ENCODE measurements at regions not wholly inside any gene's neighbourhood (a gene's known extent, or its start where the extent isn't known, plus 50 kb on each side); places are given as distances from the start of the nearest gene placed in this dataset.
"Not testable (repeated sequence)": the region's sequence is repeated elsewhere in the genome, so short reads cannot be mapped to it uniquely, and the experiment has no call there.

DNA sequence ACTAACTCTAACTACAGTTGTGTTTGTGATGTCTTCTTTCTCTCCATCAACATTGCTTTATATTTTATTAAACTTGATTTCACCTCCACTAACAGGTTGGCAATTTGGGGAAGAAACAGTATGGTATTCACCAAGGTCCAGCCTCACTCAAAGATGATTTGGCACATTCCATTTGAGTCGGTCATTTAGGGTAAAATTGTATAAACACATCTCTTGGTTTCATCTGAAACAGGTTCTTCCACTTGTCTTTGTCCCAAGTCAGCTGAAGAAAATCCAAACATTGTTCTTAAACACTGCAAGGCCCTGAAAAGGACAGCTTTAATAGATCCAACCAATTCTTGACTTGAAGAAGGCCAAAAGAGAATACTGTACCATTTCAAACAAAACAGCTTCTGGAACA, 104.9 kb upstream of the NT5E start:
- FAIRE-seq: peak; percentile 32
- H3K27me3 ChIP-seq (ENCODE audit: insufficient read depth, low read length): no peaks in the 10 kb centered on the region

DNA sequence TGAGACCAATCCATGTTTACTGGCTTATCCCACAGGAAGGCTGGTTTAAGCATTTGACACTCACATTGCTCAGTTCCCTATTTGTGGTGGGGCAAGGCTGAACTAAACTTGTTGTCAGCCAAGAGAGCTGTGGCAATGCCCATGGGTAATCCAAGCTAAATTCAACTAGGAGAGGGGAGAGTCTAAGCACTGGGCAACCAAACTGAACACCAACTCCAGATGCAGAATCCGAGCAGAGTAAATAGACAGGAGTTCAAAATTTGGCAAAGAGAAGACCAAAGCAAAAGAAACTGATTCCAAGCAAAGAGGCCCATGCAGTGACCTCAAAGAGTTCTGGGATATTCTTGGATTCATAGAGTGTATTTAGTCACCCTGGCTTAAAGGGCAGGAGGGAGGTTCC, 106.5 kb upstream of the NT5E start:
- Histone ChIP-seq H3K4me3 (ENCODE audit: insufficient read depth, low read depth, low read length) (no peak overlapping the region), H3K9me3 (ENCODE audit: insufficient read depth, low read depth, low read length) (no peaks in the 10 kb centered on the region), H3K9ac (ENCODE audit: low read length) (no peak overlapping the region), H3K36me3 (ENCODE audit: insufficient read depth, low read length) (no peaks in the 10 kb centered on the region), H3K4me1 (ENCODE audit: insufficient read depth, low read length) (no peaks in the 10 kb centered on the region), H3K79me2 (ENCODE audit: insufficient read depth, low read length) (no peaks in the 10 kb centered on the region), H2AFZ (ENCODE audit: low read depth, low read length) (no peak overlapping the region), H3K27me3 (ENCODE audit: insufficient read depth, low read length) (peaks cover 2% of the 10 kb centered on the region), H4K20me1 (ENCODE audit: insufficient read depth, low read length) (no peaks in the 10 kb centered on the region), H3K27ac (ENCODE audit: low read depth, low read length) (no peak overlapping the region), H3K4me2 (ENCODE audit: low read length) (no peak overlapping the region)
- H3K27ac Mint-ChIP-seq (ENCODE audit: unreplicated experiment): no peak overlapping the region
- FAIRE-seq (no peak), DNase-seq (ENCODE audit: low read depth) (no peak)
- no peak overlapping the region for H3K4me3 Mint-ChIP-seq (ENCODE audit: unreplicated experiment)
- peaks cover 2% of the 10 kb centered on the region for H3K36me3 Mint-ChIP-seq (ENCODE audit: low read depth, unreplicated experiment)
- no peaks in the 10 kb centered on the region for H3K27me3 Mint-ChIP-seq (ENCODE audit: low read depth, unreplicated experiment)
- TF ChIP-seq EZH2 (IDR thresholded peaks at IDR 0.05; ENCODE audit: insufficient read depth, low read length): no peak
- TF ChIP-seq, protein P1, sequence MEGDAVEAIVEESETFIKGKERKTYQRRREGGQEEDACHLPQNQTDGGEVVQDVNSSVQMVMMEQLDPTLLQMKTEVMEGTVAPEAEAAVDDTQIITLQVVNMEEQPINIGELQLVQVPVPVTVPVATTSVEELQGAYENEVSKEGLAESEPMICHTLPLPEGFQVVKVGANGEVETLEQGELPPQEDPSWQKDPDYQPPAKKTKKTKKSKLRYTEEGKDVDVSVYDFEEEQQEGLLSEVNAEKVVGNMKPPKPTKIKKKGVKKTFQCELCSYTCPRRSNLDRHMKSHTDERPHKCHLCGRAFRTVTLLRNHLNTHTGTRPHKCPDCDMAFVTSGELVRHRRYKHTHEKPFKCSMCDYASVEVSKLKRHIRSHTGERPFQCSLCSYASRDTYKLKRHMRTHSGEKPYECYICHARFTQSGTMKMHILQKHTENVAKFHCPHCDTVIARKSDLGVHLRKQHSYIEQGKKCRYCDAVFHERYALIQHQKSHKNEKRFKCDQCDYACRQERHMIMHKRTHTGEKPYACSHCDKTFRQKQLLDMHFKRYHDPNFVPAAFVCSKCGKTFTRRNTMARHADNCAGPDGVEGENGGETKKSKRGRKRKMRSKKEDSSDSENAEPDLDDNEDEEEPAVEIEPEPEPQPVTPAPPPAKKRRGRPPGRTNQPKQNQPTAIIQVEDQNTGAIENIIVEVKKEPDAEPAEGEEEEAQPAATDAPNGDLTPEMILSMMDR (IDR thresholded peaks at IDR 0.05; ENCODE audit: insufficient read depth, low read depth, low read length): no peak
- peaks cover 7% of the 10 kb centered on the region for H3K4me1 Mint-ChIP-seq (ENCODE audit: low read depth, unreplicated experiment)
- H3K9me3 Mint-ChIP-seq (ENCODE audit: unreplicated experiment): no peaks in the 10 kb centered on the region

More for the DNA sequence above, 104.9 kb upstream of the NT5E start:
- Histone ChIP-seq H4K20me1 (ENCODE audit: insufficient read depth, low read length) (no peaks in the 10 kb centered on the region), H2AFZ (ENCODE audit: low read depth, low read length) (no peak overlapping the region), H3K4me1 (ENCODE audit: insufficient read depth, low read length) (no peaks in the 10 kb centered on the region), H3K9ac (ENCODE audit: low read length) (no peak overlapping the region), H3K9me3 (ENCODE audit: insufficient read depth, low read depth, low read length) (no peaks in the 10 kb centered on the region), H3K79me2 (ENCODE audit: insufficient read depth, low read length) (no peaks in the 10 kb centered on the region), H3K4me2 (ENCODE audit: low read length) (no peak overlapping the region), H3K27ac (ENCODE audit: low read depth, low read length) (no peak overlapping the region), H3K36me3 (ENCODE audit: insufficient read depth, low read length) (no peaks in the 10 kb centered on the region), H3K4me3 (ENCODE audit: insufficient read depth, low read depth, low read length) (no peak overlapping the region)
- TF ChIP-seq EZH2 (IDR thresholded peaks at IDR 0.05; ENCODE audit: insufficient read depth, low read length): no peak
- TF ChIP-seq, protein P1 (IDR thresholded peaks at IDR 0.05; ENCODE audit: insufficient read depth, low read depth, low read length): no peak
- Mint-ChIP-seq H3K4me1 (ENCODE audit: low read depth, unreplicated experiment) (peaks cover 11% of the 10 kb centered on the region), H3K36me3 (ENCODE audit: low read depth, unreplicated experiment) (peaks cover 2% of the 10 kb centered on the region), H3K4me3 (ENCODE audit: unreplicated experiment) (no peak overlapping the region), H3K9me3 (ENCODE audit: unreplicated experiment) (no peaks in the 10 kb centered on the region), H3K27ac (ENCODE audit: unreplicated experiment) (no peak overlapping the region), H3K27me3 (ENCODE audit: low read depth, unreplicated experiment) (no peaks in the 10 kb centered on the region)
- no peak for DNase-seq (ENCODE audit: low read depth)

DNA sequence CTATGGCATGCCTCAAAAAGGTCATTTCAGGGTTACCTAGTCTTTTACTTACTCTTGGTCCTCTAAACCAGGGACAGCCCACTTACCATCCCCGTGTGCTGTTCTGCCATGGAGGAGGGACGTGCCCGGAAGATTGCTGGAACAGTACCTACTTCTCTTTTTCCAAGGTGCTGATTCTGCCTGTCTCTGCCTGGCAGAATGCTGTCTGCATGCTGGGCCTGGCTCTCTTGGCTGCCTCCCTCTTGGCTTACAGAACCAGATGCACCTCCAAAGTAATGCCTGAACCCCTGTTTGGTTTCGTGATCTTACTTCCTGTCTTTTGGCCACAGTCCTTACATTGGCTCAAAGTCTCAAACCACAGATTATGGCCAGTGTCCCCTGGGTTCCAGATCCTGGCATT, 120.7 kb upstream of the NT5E start:
- Histone ChIP-seq H4K20me1 (ENCODE audit: insufficient read depth, low read length) (no peaks in the 10 kb centered on the region), H3K9ac (ENCODE audit: low read length) (no peak overlapping the region), H3K27ac (ENCODE audit: low read depth, low read length) (no peak overlapping the region), H3K9me3 (ENCODE audit: insufficient read depth, low read depth, low read length) (no peaks in the 10 kb centered on the region), H2AFZ (ENCODE audit: low read depth, low read length) (no peak overlapping the region), H3K4me3 (ENCODE audit: insufficient read depth, low read depth, low read length) (no peak overlapping the region), H3K4me1 (ENCODE audit: insufficient read depth, low read length) (no peaks in the 10 kb centered on the region), H3K4me2 (ENCODE audit: low read length) (no peak overlapping the region), H3K79me2 (ENCODE audit: insufficient read depth, low read length) (no peaks in the 10 kb centered on the region), H3K36me3 (ENCODE audit: insufficient read depth, low read length) (no peaks in the 10 kb centered on the region), H3K27me3 (ENCODE audit: insufficient read depth, low read length) (no peaks in the 10 kb centered on the region)
- DNase-seq (ENCODE audit: low read depth): no peak
- Mint-ChIP-seq H3K36me3 (ENCODE audit: low read depth, unreplicated experiment) (no peaks in the 10 kb centered on the region), H3K9me3 (ENCODE audit: unreplicated experiment) (peaks cover 5% of the 10 kb centered on the region), H3K4me3 (ENCODE audit: unreplicated experiment) (no peak overlapping the region), H3K4me1 (ENCODE audit: low read depth, unreplicated experiment) (no peaks in the 10 kb centered on the region), H3K27me3 (ENCODE audit: low read depth, unreplicated experiment) (peaks cover 12% of the 10 kb centered on the region), H3K27ac (ENCODE audit: unreplicated experiment) (no peak overlapping the region)
- no peak for FAIRE-seq
- no peak for TF ChIP-seq EZH2 (IDR thresholded peaks at IDR 0.05; ENCODE audit: insufficient read depth, low read length)
- TF ChIP-seq, protein P1 (IDR thresholded peaks at IDR 0.05; ENCODE audit: insufficient read depth, low read depth, low read length): no peak

- not testable (repeated sequence) for FAIRE-seq; H3K4me1 Mint-ChIP-seq (ENCODE audit: low read depth, unreplicated experiment)
Measured at GRCh38 chr6:85325811-85326210, 124.1 kb upstream of the NT5E start.

More at GRCh38 chr6:85325811-85326210, 124.1 kb upstream of the NT5E start:
- H3K4me1 ChIP-seq (ENCODE audit: insufficient read depth, low read length); H3K27ac ChIP-seq (ENCODE audit: low read depth, low read length); H4K20me1 ChIP-seq (ENCODE audit: insufficient read depth, low read length); H3K9me3 ChIP-seq (ENCODE audit: insufficient read depth, low read depth, low read length); H3K27ac Mint-ChIP-seq (ENCODE audit: unreplicated experiment); H3K36me3 ChIP-seq (ENCODE audit: insufficient read depth, low read length); H3K4me3 ChIP-seq (ENCODE audit: insufficient read depth, low read depth, low read length); H3K4me3 Mint-ChIP-seq (ENCODE audit: unreplicated experiment); H3K9me3 Mint-ChIP-seq (ENCODE audit: unreplicated experiment); H3K4me2 ChIP-seq (ENCODE audit: low read length); H3K79me2 ChIP-seq (ENCODE audit: insufficient read depth, low read length); H2AFZ ChIP-seq (ENCODE audit: low read depth, low read length); DNase-seq (ENCODE audit: low read depth); H3K36me3 Mint-ChIP-seq (ENCODE audit: low read depth, unreplicated experiment); H3K9ac ChIP-seq (ENCODE audit: low read length); H3K27me3 ChIP-seq (ENCODE audit: insufficient read depth, low read length): not testable (repeated sequence)
- H3K27me3 Mint-ChIP-seq (ENCODE audit: low read depth, unreplicated experiment): peaks cover 22% of the 10 kb centered on the region
